ENCODE measurements at regions not wholly inside any gene's neighbourhood (a gene's known extent, or its start where the extent isn't known, plus 50 kb on each side); places are given as distances from the start of the nearest gene placed in this dataset.

DNA sequence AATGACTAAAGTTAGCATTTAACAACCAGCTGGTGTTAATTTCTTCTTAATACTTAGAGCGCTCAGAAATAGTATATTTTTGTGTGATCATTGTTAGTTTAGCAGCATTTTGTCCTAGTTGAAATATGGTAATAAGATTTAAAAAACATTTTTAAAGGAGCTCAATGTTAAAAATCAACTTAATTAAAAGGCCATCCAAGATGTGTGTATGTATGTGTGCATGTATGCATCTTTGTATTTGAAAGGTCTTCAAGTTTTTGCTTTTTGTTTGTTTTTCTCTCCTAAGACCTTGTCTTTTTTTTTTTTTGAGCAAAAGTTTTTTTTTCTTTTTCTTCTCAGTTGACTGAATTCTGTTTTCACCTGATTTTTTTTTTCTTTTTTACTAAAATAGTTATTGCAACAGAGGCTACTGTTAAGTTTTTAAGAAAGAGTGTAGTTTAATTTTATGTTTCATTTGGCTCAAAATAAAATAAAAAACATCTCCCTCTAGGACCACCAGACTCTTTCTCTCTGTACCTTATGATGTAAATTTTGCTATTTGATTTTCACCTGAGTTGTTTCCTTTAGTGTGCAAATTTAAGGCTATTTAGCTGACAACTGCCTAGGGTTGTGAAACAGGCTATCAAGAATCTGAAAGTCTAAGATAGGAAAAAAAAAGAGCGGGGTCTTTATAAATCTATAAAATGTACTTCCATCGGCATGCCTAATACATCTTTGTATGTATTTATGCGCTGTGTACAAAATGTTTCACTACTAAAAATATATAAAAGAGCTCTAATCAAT is 76.4 kb upstream of the C1GALT1 start:
- 92% methylated on average over 4 of the region's 4 CpGs for WGBS (ENCODE audit: missing lambda C conversion rate)
- H3K4me2 ChIP-seq = no peak overlapping the region
- DNase-seq (ENCODE audit: low read depth in 1 of 2, low spot score in 1 of 2) = no peak
- no peak overlapping the region for H3K27ac ChIP-seq
- POLR2A ChIA-PET = no interaction called here
- H3K4me3 ChIP-seq = no peak overlapping the region
- CTCF ChIA-PET = interaction anchor here (0.5 to 4.0 kb wide), 10 partner anchors 8 to 655 kb away, joined by 3 to 31 read pairs (median 4); no protein-coding TSS in a partner anchor
- no peak for ATAC-seq
- TF ChIP-seq ZC3H11A (IDR thresholded peaks at IDR 0.05) = no peak
- TF ChIP-seq, protein P1, sequence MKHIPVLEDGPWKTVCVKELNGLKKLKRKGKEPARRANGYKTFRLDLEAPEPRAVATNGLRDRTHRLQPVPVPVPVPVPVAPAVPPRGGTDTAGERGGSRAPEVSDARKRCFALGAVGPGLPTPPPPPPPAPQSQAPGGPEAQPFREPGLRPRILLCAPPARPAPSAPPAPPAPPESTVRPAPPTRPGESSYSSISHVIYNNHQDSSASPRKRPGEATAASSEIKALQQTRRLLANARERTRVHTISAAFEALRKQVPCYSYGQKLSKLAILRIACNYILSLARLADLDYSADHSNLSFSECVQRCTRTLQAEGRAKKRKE (CRISPR knock-in tag; IDR thresholded peaks at IDR 0.05; ENCODE audit: low read depth) = no peak
- no peak for FAIRE-seq
- H3K9me3 ChIP-seq = no peaks in the 10 kb centered on the region
- 0 out of 3 replicates have a peak, but pooled peaks cover 3% of the 10 kb centered on the region for H3K4me1 ChIP-seq

DNA sequence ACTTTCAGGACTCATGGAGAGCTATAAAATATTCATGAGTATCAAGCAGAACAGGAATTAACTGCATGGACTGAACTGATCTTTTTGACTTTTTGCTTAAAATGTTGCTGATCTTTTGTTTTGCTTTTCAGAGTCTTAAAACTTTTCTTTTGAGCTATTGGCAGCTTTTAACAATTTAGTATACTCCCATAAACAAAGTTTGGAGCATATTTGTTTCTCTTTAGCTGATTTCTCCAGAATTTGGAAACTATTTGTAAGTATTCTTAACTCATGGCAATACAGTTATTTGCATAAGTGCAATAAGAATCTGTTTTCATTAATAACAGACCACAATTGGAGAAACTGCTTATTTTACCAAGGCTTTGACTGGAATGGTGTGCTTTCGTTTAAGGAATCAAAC is 73.4 kb upstream of the C1GALT1 start:
- POLR2A ChIA-PET = no interaction called here
- Histone ChIP-seq H3K4me2 (no peak overlapping the region), H3K9me3 (no peaks in the 10 kb centered on the region), H3K4me1 (no peaks in the 10 kb centered on the region), H3K4me3 (no peak overlapping the region), H3K27ac (no peak overlapping the region)
- FAIRE-seq (no peak), DNase-seq (ENCODE audit: low read depth in 1 of 2, low spot score in 1 of 2) (no peak), ATAC-seq (no peak)
- CTCF ChIA-PET = interaction anchor here (0.6 to 1.6 kb wide), 2 partner anchors 74 to 222 kb away, joined by 3 to 5 read pairs; partner anchors contain the start of gene C1GALT1
- TF ChIP-seq CBX8 (IDR thresholded peaks at IDR 0.05) (no peak), EHF (CRISPR knock-in tag; IDR thresholded peaks at IDR 0.05) (no peak), RFX5 (IDR thresholded peaks at IDR 0.05) (no peak), BHLHE40 (IDR thresholded peaks at IDR 0.05; ENCODE audit: low read depth, low read length) (no peak), HOXB5 (CRISPR knock-in tag; IDR thresholded peaks at IDR 0.05) (no peak), FOSL2 (IDR thresholded peaks at IDR 0.05) (no peak), FOSL2 (CRISPR knock-in tag; IDR thresholded peaks at IDR 0.05) (no peak), ZFP36 (IDR thresholded peaks at IDR 0.05; ENCODE audit: borderline replicate concordance, partially characterized antibody) (no peak), KDM1A (IDR thresholded peaks at IDR 0.05; ENCODE audit: low read depth) (no peak), CBX2 (IDR thresholded peaks at IDR 0.05; ENCODE audit: borderline replicate concordance, low read depth) (no peak), JUN (IDR thresholded peaks at IDR 0.05) (no peak), EP300 (IDR thresholded peaks at IDR 0.05) (no peak), CHD4 (IDR thresholded peaks at IDR 0.05; ENCODE audit: borderline replicate concordance) (no peak), FOSB (CRISPR knock-in tag; IDR thresholded peaks at IDR 0.05) (no peak), HOXA7 (CRISPR knock-in tag; IDR thresholded peaks at IDR 0.05) (no peak)
- TF ChIP-seq, protein P2, sequence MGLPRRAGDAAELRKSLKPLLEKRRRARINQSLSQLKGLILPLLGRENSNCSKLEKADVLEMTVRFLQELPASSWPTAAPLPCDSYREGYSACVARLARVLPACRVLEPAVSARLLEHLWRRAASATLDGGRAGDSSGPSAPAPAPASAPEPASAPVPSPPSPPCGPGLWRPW (IDR thresholded peaks at IDR 0.05) = no peak
- TF ChIP-seq, protein P3, sequence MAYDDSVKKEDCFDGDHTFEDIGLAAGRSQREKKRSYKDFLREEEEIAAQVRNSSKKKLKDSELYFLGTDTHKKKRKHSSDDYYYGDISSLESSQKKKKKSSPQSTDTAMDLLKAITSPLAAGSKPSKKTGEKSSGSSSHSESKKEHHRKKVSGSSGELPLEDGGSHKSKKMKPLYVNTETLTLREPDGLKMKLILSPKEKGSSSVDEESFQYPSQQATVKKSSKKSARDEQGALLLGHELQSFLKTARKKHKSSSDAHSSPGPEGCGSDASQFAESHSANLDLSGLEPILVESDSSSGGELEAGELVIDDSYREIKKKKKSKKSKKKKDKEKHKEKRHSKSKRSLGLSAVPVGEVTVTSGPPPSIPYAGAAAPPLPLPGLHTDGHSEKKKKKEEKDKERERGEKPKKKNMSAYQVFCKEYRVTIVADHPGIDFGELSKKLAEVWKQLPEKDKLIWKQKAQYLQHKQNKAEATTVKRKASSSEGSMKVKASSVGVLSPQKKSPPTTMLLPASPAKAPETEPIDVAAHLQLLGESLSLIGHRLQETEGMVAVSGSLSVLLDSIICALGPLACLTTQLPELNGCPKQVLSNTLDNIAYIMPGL (CRISPR knock-in tag; IDR thresholded peaks at IDR 0.05; ENCODE audit: borderline replicate concordance) = no peak
- TF ChIP-seq, protein P4, sequence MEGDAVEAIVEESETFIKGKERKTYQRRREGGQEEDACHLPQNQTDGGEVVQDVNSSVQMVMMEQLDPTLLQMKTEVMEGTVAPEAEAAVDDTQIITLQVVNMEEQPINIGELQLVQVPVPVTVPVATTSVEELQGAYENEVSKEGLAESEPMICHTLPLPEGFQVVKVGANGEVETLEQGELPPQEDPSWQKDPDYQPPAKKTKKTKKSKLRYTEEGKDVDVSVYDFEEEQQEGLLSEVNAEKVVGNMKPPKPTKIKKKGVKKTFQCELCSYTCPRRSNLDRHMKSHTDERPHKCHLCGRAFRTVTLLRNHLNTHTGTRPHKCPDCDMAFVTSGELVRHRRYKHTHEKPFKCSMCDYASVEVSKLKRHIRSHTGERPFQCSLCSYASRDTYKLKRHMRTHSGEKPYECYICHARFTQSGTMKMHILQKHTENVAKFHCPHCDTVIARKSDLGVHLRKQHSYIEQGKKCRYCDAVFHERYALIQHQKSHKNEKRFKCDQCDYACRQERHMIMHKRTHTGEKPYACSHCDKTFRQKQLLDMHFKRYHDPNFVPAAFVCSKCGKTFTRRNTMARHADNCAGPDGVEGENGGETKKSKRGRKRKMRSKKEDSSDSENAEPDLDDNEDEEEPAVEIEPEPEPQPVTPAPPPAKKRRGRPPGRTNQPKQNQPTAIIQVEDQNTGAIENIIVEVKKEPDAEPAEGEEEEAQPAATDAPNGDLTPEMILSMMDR (IDR thresholded peaks at IDR 0.05) = no peak
- 52% methylated on average over 1 of the region's 1 CpG for WGBS (ENCODE audit: missing lambda C conversion rate)

Data from A549 (cell line).